ENCODE measurements at regions not wholly inside any gene's neighbourhood (a gene's known extent, or its start where the extent isn't known, plus 50 kb on each side); places are given as distances from the start of the nearest gene placed in this dataset.

- H3K4me3 ChIP-seq (ENCODE audit: low read depth, low read length), result no peak overlapping the region
- no peak for DNase-seq (ENCODE audit: low read depth)
- TF ChIP-seq, protein P1, sequence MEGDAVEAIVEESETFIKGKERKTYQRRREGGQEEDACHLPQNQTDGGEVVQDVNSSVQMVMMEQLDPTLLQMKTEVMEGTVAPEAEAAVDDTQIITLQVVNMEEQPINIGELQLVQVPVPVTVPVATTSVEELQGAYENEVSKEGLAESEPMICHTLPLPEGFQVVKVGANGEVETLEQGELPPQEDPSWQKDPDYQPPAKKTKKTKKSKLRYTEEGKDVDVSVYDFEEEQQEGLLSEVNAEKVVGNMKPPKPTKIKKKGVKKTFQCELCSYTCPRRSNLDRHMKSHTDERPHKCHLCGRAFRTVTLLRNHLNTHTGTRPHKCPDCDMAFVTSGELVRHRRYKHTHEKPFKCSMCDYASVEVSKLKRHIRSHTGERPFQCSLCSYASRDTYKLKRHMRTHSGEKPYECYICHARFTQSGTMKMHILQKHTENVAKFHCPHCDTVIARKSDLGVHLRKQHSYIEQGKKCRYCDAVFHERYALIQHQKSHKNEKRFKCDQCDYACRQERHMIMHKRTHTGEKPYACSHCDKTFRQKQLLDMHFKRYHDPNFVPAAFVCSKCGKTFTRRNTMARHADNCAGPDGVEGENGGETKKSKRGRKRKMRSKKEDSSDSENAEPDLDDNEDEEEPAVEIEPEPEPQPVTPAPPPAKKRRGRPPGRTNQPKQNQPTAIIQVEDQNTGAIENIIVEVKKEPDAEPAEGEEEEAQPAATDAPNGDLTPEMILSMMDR (conservative IDR thresholded peaks at IDR 0.05; ENCODE audit: low read depth, low read length), result no peak
Observed at GRCh38 chr2:16296038-16296290, 355.6 kb downstream of the MYCN start.

- DNase-seq (ENCODE audit: low read depth), result no peak
- no peak overlapping the region for H3K4me3 ChIP-seq (ENCODE audit: low read depth, low read length)
- TF ChIP-seq, protein P1 (conservative IDR thresholded peaks at IDR 0.05; ENCODE audit: low read depth, low read length), result no peak
Observed at GRCh38 chr2:16294791-16295190, 354.4 kb downstream of the MYCN start.

GRCh38 chr2:16293871-16294270 lies 353.5 kb downstream of the MYCN start:
- no peak overlapping the region for H3K4me3 ChIP-seq (ENCODE audit: low read depth, low read length)
- no peak for DNase-seq (ENCODE audit: low read depth)
- TF ChIP-seq, protein P1 (conservative IDR thresholded peaks at IDR 0.05; ENCODE audit: low read depth, low read length), result no peak

GRCh38 chr2:16293398-16293797 lies 353.0 kb downstream of the MYCN start:
- no peak for DNase-seq (ENCODE audit: low read depth)
- TF ChIP-seq, protein P1 (conservative IDR thresholded peaks at IDR 0.05; ENCODE audit: low read depth, low read length), result no peak
- H3K4me3 ChIP-seq (ENCODE audit: low read depth, low read length), result no peak overlapping the region

DNA sequence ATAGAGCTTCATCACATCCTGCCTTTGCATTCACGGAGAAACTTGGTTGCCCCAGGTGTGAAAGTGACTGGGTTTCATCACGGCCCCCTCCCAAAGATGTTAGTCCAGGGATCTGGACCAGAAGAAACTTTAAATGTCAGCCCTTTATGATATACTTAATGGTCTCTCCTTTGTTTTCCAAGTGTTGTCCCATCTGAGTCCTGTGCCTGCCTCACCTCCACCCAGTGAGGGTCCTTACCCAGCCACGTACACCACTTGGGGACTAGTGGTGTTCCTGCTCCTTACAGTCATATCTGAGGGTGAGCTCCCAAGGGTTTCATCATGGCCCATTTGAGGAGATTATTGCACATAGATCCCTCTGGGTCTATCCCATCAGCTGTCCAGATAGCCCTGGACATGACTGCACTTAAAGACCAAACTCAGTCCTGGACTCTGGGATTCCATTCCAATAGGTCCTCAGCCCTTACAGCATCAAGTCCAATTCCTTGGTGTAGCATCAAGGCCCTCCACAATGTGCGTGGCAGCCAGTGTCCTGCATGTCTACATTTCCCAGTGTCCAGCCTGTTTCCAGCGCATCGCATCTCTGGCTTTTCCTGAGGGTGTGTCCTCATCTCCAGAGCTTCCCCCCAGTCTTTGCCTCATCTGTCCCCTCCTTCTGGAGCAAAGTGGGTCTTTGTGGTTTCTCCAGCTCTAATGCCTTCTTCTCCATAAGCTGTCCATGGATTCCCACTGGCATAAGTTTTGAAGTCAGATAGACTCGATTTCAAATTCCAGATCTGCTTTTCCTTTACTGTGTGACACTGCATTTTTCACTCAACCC lies 351.6 kb downstream of the MYCN start:
- DNase-seq (ENCODE audit: low read depth), result no peak
- no peak overlapping the region for H3K4me3 ChIP-seq (ENCODE audit: low read depth, low read length)
- TF ChIP-seq, protein P1 (conservative IDR thresholded peaks at IDR 0.05; ENCODE audit: low read depth, low read length), result no peak

GRCh38 chr2:16291226-16291625 lies 350.9 kb downstream of the MYCN start:
- TF ChIP-seq, protein P1 (conservative IDR thresholded peaks at IDR 0.05; ENCODE audit: low read depth, low read length), result no peak
- DNase-seq (ENCODE audit: low read depth), result no peak
- H3K4me3 ChIP-seq (ENCODE audit: low read depth, low read length), result no peak overlapping the region

- no peak overlapping the region for H3K4me3 ChIP-seq (ENCODE audit: low read depth, low read length)
- DNase-seq (ENCODE audit: low read depth), result no peak
- TF ChIP-seq, protein P1 (conservative IDR thresholded peaks at IDR 0.05; ENCODE audit: low read depth, low read length), result no peak
Observed at GRCh38 chr2:16290311-16291020, 350.1 kb downstream of the MYCN start.

Data from choroid plexus epithelial cell (primary cell).